ENCODE measurements at regions not wholly inside any gene's neighbourhood (a gene's known extent, or its start where the extent isn't known, plus 50 kb on each side); places are given as distances from the start of the nearest gene placed in this dataset.

GRCh38 chr1:119285482-119285881, 83.1 kb upstream of the HAO2 start:
- TF ChIP-seq, protein P1, sequence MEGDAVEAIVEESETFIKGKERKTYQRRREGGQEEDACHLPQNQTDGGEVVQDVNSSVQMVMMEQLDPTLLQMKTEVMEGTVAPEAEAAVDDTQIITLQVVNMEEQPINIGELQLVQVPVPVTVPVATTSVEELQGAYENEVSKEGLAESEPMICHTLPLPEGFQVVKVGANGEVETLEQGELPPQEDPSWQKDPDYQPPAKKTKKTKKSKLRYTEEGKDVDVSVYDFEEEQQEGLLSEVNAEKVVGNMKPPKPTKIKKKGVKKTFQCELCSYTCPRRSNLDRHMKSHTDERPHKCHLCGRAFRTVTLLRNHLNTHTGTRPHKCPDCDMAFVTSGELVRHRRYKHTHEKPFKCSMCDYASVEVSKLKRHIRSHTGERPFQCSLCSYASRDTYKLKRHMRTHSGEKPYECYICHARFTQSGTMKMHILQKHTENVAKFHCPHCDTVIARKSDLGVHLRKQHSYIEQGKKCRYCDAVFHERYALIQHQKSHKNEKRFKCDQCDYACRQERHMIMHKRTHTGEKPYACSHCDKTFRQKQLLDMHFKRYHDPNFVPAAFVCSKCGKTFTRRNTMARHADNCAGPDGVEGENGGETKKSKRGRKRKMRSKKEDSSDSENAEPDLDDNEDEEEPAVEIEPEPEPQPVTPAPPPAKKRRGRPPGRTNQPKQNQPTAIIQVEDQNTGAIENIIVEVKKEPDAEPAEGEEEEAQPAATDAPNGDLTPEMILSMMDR (IDR thresholded peaks at IDR 0.05 in 4 of 5, conservative IDR thresholded peaks at IDR 0.05 in 1 of 5), result no peak
- no peak for TF ChIP-seq POLR2A (IDR thresholded peaks at IDR 0.05)

Data from gastrocnemius medialis (tissue), 4 donors.